HG03565 (cell line): ENCODE measurements at regions not wholly inside any gene's neighbourhood (a gene's known extent, or its start where the extent isn't known, plus 50 kb on each side); places are given as distances from the start of the nearest gene placed in this dataset.

Source experiments
- ATAC-seq: cut with Tn5 transposase; IDR thresholded peaks from one replicate; pipeline ENCODE4 v1.9.1; 2021; ENCODE audit warnings: mild to moderate bottlenecking, moderate library complexity; ENCODE audit not compliant: unreplicated experiment

DNA sequence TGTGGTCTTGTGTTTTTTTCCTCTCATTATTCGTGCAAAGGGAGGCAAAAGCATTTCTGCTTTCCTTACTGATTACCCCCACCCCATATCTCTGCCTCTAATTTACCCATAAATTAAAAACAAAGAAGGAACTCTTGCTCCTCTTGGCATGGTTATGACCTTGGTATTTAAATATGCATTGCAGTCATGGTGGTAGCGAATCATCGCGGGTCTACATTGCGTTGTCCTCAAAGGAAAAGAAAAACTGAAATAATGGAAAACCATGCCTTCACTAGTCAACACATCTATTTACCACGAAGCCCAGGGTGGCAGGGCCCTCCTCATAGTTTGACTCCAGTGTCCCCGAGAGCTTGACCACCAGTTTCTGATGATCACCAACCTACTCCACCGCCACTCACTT, 126.7 kb upstream of the PARP11 start:
- ATAC-seq = no peak

DNA sequence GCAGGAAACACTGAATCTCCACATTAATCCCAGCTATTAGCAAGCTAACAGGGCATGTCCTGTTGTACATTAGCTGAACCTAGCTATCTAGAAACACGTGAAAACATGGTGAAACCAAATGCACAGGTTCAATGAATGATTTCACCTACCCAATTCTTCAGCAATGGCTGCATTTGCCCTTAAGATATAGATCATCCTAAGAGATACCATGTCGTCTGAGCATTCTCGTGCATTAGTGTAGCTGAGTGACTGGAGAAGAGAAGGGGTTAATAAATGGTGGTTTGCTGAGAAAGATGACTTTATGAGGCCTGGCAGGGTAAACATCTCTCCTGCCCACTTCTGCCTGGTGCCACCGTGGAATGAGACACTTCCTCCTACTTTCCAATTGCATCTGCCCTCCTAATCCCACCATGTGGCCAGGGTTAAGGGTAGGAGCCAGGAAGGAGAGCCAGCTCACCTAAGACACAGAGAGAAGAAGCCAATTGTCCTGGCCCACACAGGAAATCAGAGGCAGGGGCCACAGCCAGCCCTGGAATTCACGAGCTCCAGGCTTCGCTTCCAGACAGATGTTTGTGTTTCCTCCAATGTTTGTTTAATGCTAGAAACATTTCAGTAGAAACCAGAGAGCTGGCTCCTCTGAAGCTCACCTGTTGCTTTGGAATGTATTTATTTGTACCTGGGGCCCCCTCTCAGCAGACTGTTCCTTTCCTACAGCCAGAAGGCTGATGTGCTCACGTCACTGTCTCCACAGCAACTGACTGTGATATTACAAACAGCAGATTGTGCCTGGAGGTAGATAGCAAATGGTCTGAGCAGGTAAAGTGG, 126.0 kb upstream of the PARP11 start:
- no peak for ATAC-seq

DNA sequence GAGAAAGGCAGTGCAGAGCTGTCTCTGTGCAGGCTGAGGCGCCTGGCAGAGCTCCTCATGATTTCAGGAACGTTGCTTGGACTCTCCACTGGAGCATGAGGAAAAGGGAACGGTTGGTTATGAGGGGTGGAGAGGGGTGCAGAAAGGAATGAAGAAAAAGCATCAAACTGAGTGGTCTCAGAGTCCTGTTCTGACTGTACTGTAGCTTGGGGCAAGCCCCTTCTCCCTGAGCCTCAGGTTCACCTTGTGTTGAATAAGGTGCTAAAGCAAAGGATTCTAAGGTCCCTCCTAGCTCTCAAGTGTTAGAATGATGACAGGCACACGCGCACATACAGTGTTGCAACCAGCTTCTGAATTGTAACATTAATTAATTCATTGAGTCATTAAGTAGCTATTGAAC, 125.2 kb upstream of the PARP11 start:
- ATAC-seq = no peak

DNA sequence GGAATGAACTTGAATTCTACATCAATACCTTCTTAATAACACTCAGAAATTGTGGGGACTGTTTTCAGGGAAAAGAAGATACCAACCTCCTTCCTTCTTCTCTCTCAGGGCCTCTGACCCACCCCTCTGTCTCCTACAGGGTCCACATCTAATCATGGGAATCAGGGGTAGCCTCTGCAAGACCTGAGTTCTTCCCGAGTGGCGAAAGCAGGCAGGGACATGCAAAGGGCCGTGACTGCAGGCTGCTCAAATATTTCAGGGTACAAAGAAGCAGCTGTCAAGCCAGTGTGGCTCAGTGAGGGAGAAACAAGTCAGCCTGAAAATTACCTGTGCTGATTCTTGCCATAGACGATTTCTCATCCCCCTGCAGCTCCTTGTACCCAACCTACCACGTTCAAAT, 123.1 kb upstream of the PARP11 start:
- no peak for ATAC-seq

DNA sequence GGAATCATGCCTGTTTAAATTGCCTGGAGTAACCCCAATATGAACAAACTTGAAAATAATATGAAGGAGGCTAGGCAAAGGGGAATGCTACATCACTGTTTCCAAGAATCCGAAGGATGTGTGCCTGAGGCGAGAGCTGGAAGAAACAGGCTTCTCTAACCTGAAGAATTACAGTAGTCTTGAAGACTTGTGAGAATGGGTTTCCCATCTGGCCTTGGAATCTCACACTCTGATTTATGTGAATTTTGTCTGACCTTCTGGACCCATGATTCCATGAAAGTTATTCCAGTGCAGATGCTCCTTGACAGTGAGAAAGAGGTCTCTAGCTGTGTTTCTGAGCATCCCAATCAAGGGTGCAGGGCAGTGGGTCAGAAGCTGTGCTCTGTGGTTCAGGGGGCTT, 122.1 kb upstream of the PARP11 start:
- ATAC-seq = no peak

DNA sequence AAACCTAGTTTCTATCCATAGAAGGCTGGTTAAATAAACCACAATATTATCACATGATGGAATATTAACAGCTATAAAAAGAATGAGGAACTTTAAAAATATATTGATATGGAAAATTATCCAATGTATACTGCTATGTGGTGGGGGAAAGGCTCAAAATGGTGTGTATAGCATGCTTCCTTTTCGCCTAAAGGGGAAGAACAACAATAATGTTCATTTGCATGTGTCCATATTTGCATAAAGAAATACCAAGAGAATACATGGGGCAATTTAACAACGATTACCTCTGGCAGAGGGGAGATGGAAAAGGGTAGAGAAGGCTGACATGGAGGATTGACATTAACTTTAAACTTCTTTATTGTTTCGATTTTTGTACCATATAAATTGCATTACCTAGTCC, 121.3 kb upstream of the PARP11 start:
- ATAC-seq = no peak

DNA sequence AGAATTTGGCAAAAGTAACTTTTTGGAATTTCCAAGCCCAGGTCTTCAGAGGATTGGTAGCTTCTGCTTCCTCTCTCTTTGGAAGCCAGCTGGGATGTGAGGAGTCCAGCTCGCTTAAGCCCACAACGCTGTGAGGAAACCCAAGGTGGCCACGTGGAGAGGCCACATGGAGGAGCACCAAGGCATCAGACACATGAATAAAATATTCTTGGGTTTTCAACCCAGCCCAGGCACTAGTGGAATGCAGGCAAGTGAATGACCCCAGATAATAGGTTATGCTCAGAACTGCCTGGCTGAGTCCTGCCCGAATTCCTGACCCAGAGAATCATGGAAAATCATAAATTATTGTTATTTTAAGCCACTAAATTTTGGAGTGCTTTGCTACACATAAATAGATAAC, 119.7 kb upstream of the PARP11 start:
- no peak for ATAC-seq

DNA sequence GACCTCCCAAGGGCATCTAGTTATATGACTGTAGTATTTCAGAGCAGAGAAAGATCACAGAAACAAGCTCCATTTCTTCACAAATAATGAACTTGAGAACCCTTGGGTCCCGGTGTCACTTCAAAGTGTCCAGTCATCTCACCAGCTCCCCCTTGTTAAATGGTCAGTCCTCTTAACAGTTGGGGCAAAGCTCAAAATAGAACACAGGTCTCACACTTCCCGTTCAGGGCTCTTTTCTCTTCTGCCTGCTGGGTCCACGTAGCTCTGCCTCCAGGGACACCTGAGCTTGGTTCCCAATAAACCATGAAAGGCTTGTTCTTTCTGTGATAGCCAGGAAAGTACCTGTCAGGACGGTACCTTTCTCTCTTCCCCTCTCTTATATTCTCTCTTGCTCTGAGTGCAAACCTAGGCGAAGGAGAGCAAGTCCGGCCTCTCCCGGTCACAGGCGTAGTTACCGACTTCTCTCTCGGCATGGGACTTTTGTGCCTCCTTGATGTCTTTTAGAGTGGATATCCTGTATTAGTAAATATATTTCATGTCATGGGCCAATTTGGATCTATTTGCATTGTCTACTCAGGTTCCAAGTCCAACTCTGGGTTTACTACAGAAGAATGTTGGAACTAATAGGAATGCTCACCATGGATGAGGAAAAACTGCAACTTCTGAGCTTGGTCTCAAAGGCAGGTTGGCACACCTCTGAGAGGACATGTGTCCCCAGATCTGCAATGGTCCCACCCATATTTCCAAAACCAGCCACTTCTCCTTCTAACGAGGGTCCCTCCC, 118.8 kb upstream of the PARP11 start:
- no peak for ATAC-seq

DNA sequence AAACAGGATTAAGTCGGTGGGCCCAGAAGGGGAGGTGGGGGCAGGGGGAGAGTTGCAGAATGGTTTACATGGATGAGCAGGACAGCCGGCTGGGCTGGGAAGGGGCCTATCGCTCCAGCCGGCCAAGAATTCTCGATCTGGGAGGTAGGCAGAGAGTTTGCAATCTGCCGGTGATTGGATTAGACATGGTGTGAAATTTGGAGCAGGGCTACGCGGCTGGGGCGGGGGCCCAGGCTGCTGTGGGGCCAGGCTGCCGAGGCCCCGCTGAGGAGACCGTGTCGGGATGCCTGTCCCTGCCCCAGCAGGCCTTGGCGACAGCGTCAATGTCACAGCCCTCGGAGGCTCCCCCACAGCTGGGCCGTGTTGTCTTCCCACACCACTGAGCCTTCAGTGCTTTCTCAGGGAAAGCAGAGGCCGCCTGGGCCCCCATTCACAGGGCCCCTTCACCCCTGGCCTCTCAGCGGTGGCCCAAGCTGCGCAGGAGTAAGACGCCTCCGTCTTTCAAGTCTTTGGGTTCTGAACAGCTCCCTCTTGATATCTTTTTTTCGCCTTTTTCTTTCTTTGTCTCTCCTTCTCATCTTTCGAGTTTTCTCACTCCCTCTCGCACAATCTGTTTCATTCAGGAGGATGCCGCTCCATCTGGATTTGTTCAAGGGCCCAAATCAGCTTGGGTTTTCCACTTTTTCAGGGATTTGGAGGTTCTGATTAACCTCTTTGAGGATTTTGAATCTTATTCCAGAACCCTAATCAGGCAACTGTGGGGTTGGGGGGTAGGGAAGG, 117.5 kb upstream of the PARP11 start:
- no peak for ATAC-seq

DNA sequence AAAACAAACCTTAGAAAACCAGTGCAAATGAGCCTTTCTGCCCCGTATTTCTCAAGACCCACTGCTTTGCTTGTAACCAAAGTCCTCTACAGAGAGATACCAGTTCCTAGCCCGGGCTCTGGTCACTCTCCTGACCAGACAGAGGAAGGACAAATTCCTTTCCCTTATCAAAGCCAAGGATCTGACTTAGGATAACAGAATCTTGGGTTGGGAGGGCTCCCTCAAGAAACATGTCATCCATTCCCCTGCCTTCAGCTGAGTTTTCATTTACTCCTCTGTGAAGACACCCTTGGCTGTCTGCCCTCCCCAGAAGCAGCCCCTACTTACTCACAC, 116.0 kb upstream of the PARP11 start:
- ATAC-seq = no peak

DNA sequence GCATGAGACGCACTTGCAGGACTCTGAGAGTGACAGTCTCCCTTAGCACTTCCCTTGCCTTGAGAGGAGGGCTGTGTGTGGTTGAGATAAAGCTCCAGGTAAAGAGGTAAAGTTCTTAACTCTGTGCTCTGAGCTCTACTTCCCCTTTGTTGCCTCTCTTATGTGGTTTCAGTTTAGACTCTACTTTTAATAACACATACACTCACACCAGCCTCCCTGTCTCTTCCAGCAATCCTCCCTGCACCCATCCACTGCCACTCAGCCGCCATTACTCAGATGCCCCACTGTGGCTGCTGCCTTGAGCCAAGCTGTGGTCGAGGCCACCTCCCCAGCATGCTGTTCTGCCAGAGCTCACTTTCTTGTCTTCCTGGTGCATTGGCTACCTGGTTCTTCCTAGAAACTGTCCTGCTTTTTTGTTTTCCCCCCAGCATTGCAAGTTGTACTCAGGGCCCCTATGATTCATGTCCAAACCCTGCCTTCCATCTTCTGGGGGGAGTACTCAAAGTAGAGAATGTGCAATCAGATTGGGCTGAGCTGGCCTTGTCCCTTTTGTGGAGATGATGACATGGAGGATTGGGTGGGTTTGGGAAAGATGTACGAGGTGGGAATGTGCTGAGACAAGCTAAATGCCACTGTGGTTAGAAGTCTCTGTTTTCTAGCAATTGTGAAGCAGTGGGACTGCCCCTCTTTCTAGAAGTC, 115.5 kb upstream of the PARP11 start:
- no peak for ATAC-seq

DNA sequence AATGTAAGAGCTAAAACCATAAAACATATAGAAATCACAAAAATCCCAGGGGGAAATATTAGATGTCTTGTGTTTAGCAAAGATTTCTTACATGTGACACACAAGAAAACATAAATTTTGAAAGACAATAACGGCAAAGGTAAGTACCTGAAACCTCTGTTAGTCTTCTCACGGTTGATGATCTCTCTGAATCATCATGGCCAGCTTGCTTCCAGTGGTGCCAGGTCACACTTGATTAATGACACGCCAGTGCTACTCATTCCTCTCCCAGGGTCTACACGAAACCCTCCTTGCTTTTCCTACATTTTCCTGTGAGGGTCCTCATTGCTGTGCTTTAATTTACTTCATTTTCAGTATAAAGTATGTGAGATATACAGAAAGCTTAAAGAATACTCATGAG, 114.4 kb upstream of the PARP11 start:
- no peak for ATAC-seq

DNA sequence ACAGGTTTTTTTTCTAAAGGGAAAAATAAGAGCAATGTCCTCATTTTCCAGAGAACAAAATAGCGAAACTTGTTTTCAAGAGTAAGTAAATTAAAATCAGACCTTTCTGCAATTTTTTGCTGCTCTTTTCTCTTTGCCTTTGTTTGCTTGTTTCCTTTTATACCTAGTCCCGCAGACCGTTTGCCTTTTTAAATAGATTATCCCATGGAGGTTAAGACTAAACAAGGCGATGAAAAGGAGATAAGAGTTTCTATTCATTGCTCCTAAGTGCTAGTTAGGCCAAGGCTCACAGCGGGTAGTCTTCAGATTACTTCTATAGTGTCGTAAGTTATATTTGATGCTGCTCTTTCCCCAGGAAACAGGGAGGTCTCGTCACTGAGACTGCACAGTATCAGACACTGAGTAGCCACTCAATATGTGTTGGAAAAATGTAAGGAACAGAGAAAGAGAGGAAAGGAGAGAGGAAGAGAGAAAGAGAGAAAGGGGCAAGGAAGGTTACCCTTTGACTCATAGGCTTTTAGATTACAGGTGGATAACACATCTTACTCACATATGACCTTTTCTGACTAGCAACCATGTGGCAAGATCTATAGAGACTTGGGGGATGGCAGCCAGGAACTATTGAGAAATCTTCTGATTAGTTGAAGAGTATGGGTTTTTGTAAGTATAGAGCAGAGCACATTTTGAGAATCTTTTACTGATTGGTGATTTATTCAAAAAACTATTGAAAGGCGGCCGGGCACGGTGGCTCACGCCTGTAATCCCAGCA, 107.5 kb upstream of the PARP11 start:
- no peak for ATAC-seq

DNA sequence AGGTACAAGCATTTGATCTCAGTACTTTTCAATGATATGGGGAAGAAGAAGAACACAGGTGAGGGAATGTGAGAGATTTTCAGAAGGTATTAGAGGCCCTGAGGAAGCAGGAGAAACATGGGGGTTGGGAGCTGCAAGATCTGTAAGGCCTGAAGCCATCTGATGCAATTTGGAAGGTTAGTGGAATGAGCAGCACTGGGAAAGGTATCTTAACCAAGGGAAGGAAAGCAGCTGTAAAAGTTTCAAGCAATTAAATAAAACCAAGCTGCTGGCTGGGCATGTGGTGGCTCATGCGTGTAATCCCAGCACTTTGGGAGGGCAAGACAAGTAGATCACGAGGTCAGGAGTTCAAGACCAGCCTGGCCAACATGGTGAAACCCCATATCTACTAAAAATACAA, 104.4 kb upstream of the PARP11 start:
- no peak for ATAC-seq

DNA sequence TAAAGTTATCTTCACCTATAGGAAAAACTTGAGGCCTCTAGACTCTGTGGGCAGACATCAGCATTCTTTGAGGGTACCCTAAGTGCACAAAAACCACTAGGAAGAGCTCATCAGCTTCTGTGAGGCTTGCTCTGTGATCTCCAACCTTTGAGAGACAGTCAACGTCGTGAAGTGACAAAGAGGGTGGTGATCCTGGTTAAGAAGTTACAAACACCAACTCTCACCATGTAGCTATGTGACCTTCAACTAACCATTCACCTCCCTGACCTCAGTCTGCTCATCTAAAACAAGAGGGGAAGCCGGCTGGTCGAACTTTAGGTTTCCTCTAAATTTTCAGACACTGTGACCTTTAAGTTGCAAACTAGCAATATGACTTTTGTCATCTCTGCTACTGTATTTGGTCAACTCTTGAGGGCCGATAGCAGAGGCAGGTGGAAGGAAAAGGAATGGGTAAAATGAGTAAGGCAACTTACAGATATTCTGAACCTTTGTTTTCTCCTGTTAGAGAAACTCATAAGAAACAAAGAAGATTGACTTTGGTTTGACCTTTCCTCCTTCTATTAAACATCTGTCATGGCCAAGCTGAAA, 103.2 kb upstream of the PARP11 start:
- no peak for ATAC-seq

DNA sequence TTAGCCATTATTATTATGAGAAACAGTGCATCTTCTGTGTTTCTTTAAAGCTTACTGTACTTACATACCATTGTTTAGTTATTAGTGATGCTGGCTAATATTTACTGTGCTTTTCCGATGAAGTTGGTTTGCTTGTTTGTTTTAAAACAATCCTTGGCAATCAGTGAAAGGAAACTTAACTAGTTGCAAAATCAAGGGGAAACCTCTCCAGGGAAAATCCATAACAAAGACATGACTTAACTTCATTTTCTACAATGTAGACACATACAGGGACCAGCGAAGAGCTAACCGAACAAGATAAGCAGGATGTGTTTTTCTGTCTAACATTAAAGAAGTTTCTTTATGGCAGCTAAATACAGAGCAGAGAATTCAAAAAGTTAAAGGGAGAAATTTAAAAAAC, 102.5 kb upstream of the PARP11 start:
- ATAC-seq = no peak

DNA sequence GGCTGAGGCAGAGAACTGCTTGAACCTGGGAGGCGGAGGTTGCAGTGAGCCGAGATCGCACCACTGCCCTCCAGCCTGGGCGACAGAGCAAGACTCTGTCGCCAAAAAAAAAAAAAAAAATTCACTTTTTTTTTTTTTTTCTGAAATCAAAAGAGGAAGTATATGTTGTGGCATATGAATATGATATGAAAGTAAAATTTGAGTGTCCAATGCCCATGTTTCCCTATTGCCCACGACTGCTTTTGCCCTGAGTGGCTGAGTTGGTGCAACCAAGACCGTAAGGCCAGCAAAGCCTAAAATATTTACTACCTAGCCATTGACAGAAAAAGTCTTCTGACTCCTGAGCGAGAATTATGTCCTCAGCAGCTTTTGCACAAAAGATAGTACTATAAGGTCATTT, 101.7 kb upstream of the PARP11 start:
- ATAC-seq = no peak

DNA sequence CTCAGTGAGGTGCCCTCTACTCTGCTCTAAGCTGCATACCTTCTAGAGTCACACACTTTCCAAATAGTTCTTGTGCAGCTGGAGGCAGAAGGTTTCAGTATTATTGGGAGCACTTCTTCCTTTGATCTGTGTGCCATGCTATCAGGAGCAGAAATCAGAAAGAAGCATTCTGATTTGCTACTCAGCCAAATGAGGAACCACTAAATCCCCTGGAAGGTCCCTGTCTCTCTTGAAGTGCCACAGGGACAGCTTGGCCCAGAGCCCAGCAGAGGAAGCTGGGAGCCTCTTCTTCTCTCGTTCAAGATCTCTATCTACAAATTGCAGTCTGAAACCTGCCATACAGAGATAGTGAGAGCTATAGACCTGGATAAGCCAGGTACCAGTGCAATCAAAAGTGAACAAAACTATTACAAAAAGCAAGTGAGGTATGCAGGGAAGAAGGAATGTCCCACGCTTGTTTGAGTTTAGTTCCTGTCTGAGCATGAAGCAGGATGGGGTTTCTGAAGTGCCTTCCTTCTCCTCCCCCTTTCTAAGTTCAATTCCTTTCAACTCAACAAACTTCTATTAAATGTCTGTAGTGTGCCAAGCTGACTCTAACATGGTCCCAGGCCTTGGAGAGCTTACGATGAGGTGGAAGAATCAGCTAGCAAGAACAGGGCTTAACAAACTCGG, 100.9 kb upstream of the PARP11 start:
- no peak for ATAC-seq

DNA sequence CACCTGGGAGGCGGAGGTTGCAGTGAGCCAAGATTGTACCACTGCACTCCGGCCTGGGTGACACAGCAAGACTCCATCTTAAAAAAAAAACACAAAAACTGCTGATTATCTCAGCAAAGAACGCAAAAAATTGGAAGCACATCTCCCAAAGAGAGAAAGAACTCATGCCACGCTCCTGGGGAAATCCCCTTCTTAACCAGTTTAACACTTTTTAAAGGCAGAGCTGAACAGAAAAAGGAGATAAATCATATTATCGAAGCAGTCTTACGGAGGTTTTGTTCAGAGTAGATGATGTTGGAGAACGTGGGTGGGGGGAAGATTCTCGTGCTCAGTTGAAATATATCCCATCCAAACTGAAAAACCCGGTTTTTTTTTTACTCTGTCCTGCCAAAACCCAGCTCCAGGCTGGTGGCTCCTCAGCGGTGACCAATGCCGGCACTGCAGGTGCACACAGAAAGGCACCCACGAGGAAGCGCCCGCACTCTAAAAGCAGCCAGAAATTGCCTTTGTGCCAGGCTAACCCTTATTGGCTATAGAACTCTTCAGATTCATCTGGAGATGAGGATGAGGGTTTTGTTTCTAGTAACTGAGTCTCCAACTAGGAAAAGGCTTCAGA, 100.2 kb upstream of the PARP11 start:
- ATAC-seq = no peak
